ENCODE measurements at regions not wholly inside any gene's neighbourhood (a gene's known extent, or its start where the extent isn't known, plus 50 kb on each side); places are given as distances from the start of the nearest gene placed in this dataset.
"Not testable (repeated sequence)": the region's sequence is repeated elsewhere in the genome, so short reads cannot be mapped to it uniquely, and the experiment has no call there.

GRCh38 chr5:148739023-148739422, 84.7 kb upstream of the HTR4 start:
- ATAC-seq, result no peak
- intact Hi-C loops (cut with DNase I), result loop anchor here (10.0 kb wide), 1 partner anchor 266 kb away; no protein-coding TSS in a partner anchor
- no peaks in the 10 kb centered on the region for H3K27me3 ChIP-seq (ENCODE audit: low read depth)
- no peak overlapping the region for H3K4me3 ChIP-seq
- no peak for DNase-seq
- H3K4me1 ChIP-seq, result peaks cover 26% of the 10 kb centered on the region
- no peak overlapping the region for H3K27ac ChIP-seq
- H3K36me3 ChIP-seq, result no peaks in the 10 kb centered on the region
- TF ChIP-seq CTCF (IDR thresholded peaks at IDR 0.05), result no peak
- H3K9me3 ChIP-seq, result no peaks in the 10 kb centered on the region

- Histone ChIP-seq H3K36me3 (no peaks in the 10 kb centered on the region), H3K27ac (no peak overlapping the region), H3K27me3 (ENCODE audit: low read depth) (no peaks in the 10 kb centered on the region), H3K4me3 (no peak overlapping the region), H3K4me1 (peaks cover 25% of the 10 kb centered on the region), H3K9me3 (no peaks in the 10 kb centered on the region)
- intact Hi-C loops (cut with DNase I), result loop anchor here (10.0 kb wide), 1 partner anchor 265 kb away; no protein-coding TSS in a partner anchor
- ATAC-seq, result peak in 1 of 2 donors; percentile 32
- DNase-seq, result no peak
- no peak for TF ChIP-seq CTCF (IDR thresholded peaks at IDR 0.05)
Measured at GRCh38 chr5:148739524-148739923, 85.2 kb upstream of the HTR4 start.

GRCh38 chr5:148740079-148740858, 85.9 kb upstream of the HTR4 start:
- peaks cover 25% of the 10 kb centered on the region for H3K4me1 ChIP-seq
- TF ChIP-seq CTCF (IDR thresholded peaks at IDR 0.05), result no peak
- DNase-seq, result no peak
- peak in 1 of 2 donors; percentile 25 for ATAC-seq
- no peak overlapping the region for H3K4me3 ChIP-seq
- no peaks in the 10 kb centered on the region for H3K27me3 ChIP-seq (ENCODE audit: low read depth)
- intact Hi-C loops (cut with DNase I), result no loop called here
- H3K27ac ChIP-seq, result no peak overlapping the region
- no peaks in the 10 kb centered on the region for H3K36me3 ChIP-seq
- no peaks in the 10 kb centered on the region for H3K9me3 ChIP-seq

- no peak overlapping the region for H3K4me3 ChIP-seq
- TF ChIP-seq CTCF (IDR thresholded peaks at IDR 0.05), result peak; percentile 82
- intact Hi-C loops (cut with DNase I), result no loop called here
- ATAC-seq, result peak; percentile 75 to 84
- no peaks in the 10 kb centered on the region for H3K9me3 ChIP-seq
- no peak for DNase-seq
- peaks cover 25% of the 10 kb centered on the region for H3K4me1 ChIP-seq
- no peaks in the 10 kb centered on the region for H3K36me3 ChIP-seq
- no peak overlapping the region for H3K27ac ChIP-seq
- no peaks in the 10 kb centered on the region for H3K27me3 ChIP-seq (ENCODE audit: low read depth)
Measured at GRCh38 chr5:148740966-148741742, 85.3 kb upstream of the ADRB2 start.

- H3K9me3 ChIP-seq; H3K36me3 ChIP-seq; H3K4me3 ChIP-seq; H3K27ac ChIP-seq; H3K27me3 ChIP-seq (ENCODE audit: low read depth); intact Hi-C loops (cut with DNase I); DNase-seq; ATAC-seq: not testable (repeated sequence)
- peaks cover 28% of the 10 kb centered on the region for H3K4me1 ChIP-seq
Measured at GRCh38 chr5:148741766-148742165, 84.6 kb upstream of the ADRB2 start.

- not testable (repeated sequence) for DNase-seq
Measured at GRCh38 chr5:148744380-148744779, 82.0 kb upstream of the ADRB2 start.

More at GRCh38 chr5:148744380-148744779, 82.0 kb upstream of the ADRB2 start:
- H3K36me3 ChIP-seq; intact Hi-C loops (cut with DNase I); H3K9me3 ChIP-seq; H3K27ac ChIP-seq; H3K4me3 ChIP-seq; H3K27me3 ChIP-seq (ENCODE audit: low read depth); ATAC-seq: not testable (repeated sequence)
- peaks cover 36% of the 10 kb centered on the region for H3K4me1 ChIP-seq
